MM.1S (cell line): ENCODE measurements at regions not wholly inside any gene's neighbourhood (a gene's known extent, or its start where the extent isn't known, plus 50 kb on each side); places are given as distances from the start of the nearest gene placed in this dataset.

ENCODE experiments used
- DNase-seq: peaks from one replicate; pipeline ENCODE4 v3.0.0-alpha.2; 2015
- H2AFZ ChIP-seq: fragments of 300-600 bp; sonication (generic); 2 replicates; pipeline ENCODE4 v1.6.0; 2016; ENCODE audit warnings: antibody characterized with exemption, low read length
- H3F3A ChIP-seq: fragments of 300-600 bp; sonication (generic); 2 replicates; pipeline ENCODE4 v1.6.1; 2016; ENCODE audit warnings: mild to moderate bottlenecking, antibody characterized with exemption, low read length, moderate library complexity, mixed read lengths; ENCODE audit not compliant: insufficient read depth
- H3K27ac ChIP-seq: fragments of 300-600 bp; sonication (generic); 2 replicates; pipeline ENCODE4 v1.5.1; 2016; ENCODE audit warnings: mild to moderate bottlenecking, low read length
- H3K27me3 ChIP-seq: fragments of 300-600 bp; sonication (generic); replicated peaks from 2 replicates; pipeline ENCODE4 v1.6.0; 2016; ENCODE audit warnings: low read length; ENCODE audit not compliant: insufficient read depth
- H3K36me3 ChIP-seq: fragments of 300-600 bp; sonication (generic); replicated peaks from 2 replicates; pipeline ENCODE4 v1.6.1; 2016; ENCODE audit warnings: mild to moderate bottlenecking, low read length, mixed read lengths; ENCODE audit not compliant: insufficient read depth
- H3K4me1 ChIP-seq: fragments of 300-600 bp; sonication (generic); 2 replicates; pipeline ENCODE4 v1.6.1; 2016; ENCODE audit warnings: low read length, mixed read lengths
- H3K4me2 ChIP-seq: fragments of 300-600 bp; sonication (generic); 2 replicates; pipeline ENCODE4 v1.6.0; 2016; ENCODE audit warnings: low read depth, low read length
- H3K4me3 ChIP-seq: fragments of 300-600 bp; sonication (generic); 2 replicates; pipeline ENCODE4 v1.5.1; 2016; ENCODE audit warnings: low read length, mixed read lengths
- H3K79me2 ChIP-seq: fragments of 300-600 bp; sonication (generic); 2 replicates; pipeline ENCODE4 v1.6.1; 2016; ENCODE audit warnings: mixed run types, low read length, mixed read lengths
- H3K9ac ChIP-seq: fragments of 300-600 bp; sonication (generic); 2 replicates; pipeline ENCODE4 v1.6.1; 2016; ENCODE audit warnings: low read length, mixed read lengths
- H3K9me2 ChIP-seq: fragments of 300-600 bp; sonication (generic); replicated peaks from 2 replicates; pipeline ENCODE4 v1.6.1; 2016; ENCODE audit warnings: mild to moderate bottlenecking, low read length, mixed read lengths; ENCODE audit not compliant: insufficient read depth
- H3K9me3 ChIP-seq: fragments of 300-600 bp; sonication (generic); replicated peaks from 2 replicates; pipeline ENCODE4 v1.6.1; 2016; ENCODE audit warnings: mild to moderate bottlenecking, low read length, mixed read lengths; ENCODE audit not compliant: insufficient read depth
- H4K20me1 ChIP-seq: fragments of 300-600 bp; sonication (generic); 2 replicates; pipeline ENCODE4 v1.6.1; 2016; ENCODE audit warnings: mild to moderate bottlenecking, low read length, moderate library complexity, mixed read lengths; ENCODE audit not compliant: insufficient read depth
- EZH2 ChIP-seq: fragments of 300-600 bp; sonication (generic); optimal IDR thresholded peaks from 2 replicates; pipeline ENCODE3; 2017; ENCODE audit warnings: low read depth, mild to moderate bottlenecking, antibody characterized with exemption, low read length, mixed read lengths
- EZH2phosphoT487 ChIP-seq: fragments of 300-600 bp; sonication (generic); IDR thresholded peaks from 2 replicates; pipeline ENCODE4 v1.6.1; 2018; ENCODE audit warnings: antibody characterized with exemption, low read length
- TF ChIP-seq, protein P1 (sequence below): fragments of 300-600 bp; sonication (generic); IDR thresholded peaks from 2 replicates; pipeline ENCODE4 v1.5.1; 2016; ENCODE audit warnings: antibody characterized with exemption, low read length, mixed read lengths

DNA sequence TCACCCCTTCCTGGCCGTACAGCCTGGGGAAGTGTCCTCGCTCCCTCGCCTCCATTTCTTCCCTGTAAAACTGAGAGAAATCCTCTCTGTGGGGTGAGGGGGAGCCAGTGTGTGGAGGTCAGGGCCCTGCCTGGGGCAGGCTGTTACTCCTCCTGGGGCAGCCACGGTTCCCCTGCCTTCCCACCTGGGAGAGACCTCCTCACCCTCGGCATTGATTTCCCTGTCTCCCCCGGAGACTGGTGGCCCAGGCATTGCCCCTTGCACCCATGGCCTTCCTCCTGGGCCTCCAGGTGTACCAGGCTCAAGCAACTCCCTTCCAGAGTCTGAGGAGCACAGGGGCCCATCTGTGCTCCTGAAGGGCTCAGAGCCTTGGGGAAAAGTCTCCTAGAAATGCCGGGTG lies 75.6 kb upstream of the RNU6ATAC start:
- Histone ChIP-seq H3K9me3 (no peaks in the 10 kb centered on the region), H3K36me3 (no peaks in the 10 kb centered on the region), H3K79me2 (no peaks in the 10 kb centered on the region), H3K9me2 (no peaks in the 10 kb centered on the region), H2AFZ (no peak overlapping the region), H3K27ac (no peak overlapping the region), H4K20me1 (no peaks in the 10 kb centered on the region), H3K4me1 (peaks cover 10% of the 10 kb centered on the region), H3K27me3 (peaks cover 55% of the 10 kb centered on the region), H3K9ac (no peak overlapping the region), H3K4me3 (no peak overlapping the region), H3K4me2 (no peak overlapping the region), H3F3A (peaks cover 3% of the 10 kb centered on the region; the same call in 1 of the 2 replicates)
- no peak for DNase-seq
- TF ChIP-seq, protein P1, sequence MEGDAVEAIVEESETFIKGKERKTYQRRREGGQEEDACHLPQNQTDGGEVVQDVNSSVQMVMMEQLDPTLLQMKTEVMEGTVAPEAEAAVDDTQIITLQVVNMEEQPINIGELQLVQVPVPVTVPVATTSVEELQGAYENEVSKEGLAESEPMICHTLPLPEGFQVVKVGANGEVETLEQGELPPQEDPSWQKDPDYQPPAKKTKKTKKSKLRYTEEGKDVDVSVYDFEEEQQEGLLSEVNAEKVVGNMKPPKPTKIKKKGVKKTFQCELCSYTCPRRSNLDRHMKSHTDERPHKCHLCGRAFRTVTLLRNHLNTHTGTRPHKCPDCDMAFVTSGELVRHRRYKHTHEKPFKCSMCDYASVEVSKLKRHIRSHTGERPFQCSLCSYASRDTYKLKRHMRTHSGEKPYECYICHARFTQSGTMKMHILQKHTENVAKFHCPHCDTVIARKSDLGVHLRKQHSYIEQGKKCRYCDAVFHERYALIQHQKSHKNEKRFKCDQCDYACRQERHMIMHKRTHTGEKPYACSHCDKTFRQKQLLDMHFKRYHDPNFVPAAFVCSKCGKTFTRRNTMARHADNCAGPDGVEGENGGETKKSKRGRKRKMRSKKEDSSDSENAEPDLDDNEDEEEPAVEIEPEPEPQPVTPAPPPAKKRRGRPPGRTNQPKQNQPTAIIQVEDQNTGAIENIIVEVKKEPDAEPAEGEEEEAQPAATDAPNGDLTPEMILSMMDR = no peak
- TF ChIP-seq EZH2 = no peak
- TF ChIP-seq EZH2phosphoT487 = no peak

DNA sequence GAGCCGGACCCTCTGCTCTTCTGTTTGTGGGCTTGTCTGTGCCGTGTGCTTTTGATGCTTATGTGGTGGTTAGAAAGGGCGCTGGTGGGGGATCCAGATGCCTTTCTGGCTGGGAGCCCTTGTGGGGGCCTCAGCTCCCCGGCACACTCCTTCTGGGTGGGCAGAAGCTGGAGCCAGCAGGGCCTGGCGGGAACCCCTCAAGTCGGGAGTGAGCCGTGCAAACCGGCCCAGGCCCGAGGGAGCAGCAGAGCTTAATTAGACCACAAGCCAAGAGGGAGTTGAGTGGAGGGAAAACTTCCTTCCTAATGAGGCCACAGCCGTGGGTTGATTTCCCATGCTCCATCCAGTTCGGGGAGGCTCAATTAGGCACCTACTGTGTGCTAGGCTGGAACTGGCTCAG lies 76.0 kb upstream of the RNU6ATAC start:
- H3K4me2 ChIP-seq = no peak overlapping the region
- TF ChIP-seq EZH2 = no peak
- TF ChIP-seq, protein P1 = no peak
- TF ChIP-seq EZH2phosphoT487 = no peak
- H3K9ac ChIP-seq = no peak overlapping the region
- no peaks in the 10 kb centered on the region for H3K79me2 ChIP-seq
- H3K4me1 ChIP-seq = peaks cover 10% of the 10 kb centered on the region
- H3K27ac ChIP-seq = no peak overlapping the region
- H3K4me3 ChIP-seq = no peak overlapping the region
- no peaks in the 10 kb centered on the region for H3K36me3 ChIP-seq
- H3K9me2 ChIP-seq = no peaks in the 10 kb centered on the region
- H2AFZ ChIP-seq = no peak overlapping the region
- H3F3A ChIP-seq = peaks cover 3% of the 10 kb centered on the region; the same call in 1 of the 2 replicates
- no peaks in the 10 kb centered on the region for H3K9me3 ChIP-seq
- no peak for DNase-seq
- peaks cover 51% of the 10 kb centered on the region for H3K27me3 ChIP-seq
- no peaks in the 10 kb centered on the region for H4K20me1 ChIP-seq

DNA sequence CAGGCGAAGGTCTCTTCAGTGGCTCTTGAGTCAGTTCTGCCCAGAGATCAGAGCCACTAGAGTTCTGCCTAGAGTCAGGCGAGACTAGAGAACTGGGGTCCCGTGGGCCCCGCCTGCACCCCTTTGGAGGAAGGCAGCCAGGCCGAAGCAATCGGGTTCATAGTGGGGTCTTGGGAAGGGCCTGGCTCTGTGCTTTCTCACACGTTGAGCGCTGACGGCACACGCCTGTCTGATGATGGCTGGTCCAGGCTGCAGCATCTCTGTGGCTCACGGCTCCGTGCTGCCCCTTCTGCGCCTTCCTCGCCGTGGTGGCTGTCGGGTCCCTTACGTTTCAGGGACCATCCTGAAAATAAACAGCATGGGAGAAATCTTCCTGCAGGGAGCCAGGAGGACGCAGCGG lies 78.3 kb upstream of the RNU6ATAC start:
- peaks cover 40% of the 10 kb centered on the region for H3K27me3 ChIP-seq

More for the DNA sequence above, 78.3 kb upstream of the RNU6ATAC start:
- TF ChIP-seq EZH2phosphoT487 (no peak), EZH2 (no peak)
- TF ChIP-seq, protein P1 = no peak
- Histone ChIP-seq H3K9me3 (no peaks in the 10 kb centered on the region), H3K4me2 (no peak overlapping the region), H4K20me1 (no peaks in the 10 kb centered on the region), H2AFZ (no peak overlapping the region), H3K4me3 (no peak overlapping the region), H3K27ac (no peak overlapping the region), H3K9ac (no peak overlapping the region), H3K4me1 (peaks cover 10% of the 10 kb centered on the region), H3K9me2 (no peaks in the 10 kb centered on the region), H3K79me2 (no peaks in the 10 kb centered on the region), H3F3A (peaks cover 3% of the 10 kb centered on the region; the same call in 1 of the 2 replicates), H3K36me3 (no peaks in the 10 kb centered on the region)
- DNase-seq = no peak
